ENCODE measurements at regions not wholly inside any gene's neighbourhood (a gene's known extent, or its start where the extent isn't known, plus 50 kb on each side); places are given as distances from the start of the nearest gene placed in this dataset.

DNA sequence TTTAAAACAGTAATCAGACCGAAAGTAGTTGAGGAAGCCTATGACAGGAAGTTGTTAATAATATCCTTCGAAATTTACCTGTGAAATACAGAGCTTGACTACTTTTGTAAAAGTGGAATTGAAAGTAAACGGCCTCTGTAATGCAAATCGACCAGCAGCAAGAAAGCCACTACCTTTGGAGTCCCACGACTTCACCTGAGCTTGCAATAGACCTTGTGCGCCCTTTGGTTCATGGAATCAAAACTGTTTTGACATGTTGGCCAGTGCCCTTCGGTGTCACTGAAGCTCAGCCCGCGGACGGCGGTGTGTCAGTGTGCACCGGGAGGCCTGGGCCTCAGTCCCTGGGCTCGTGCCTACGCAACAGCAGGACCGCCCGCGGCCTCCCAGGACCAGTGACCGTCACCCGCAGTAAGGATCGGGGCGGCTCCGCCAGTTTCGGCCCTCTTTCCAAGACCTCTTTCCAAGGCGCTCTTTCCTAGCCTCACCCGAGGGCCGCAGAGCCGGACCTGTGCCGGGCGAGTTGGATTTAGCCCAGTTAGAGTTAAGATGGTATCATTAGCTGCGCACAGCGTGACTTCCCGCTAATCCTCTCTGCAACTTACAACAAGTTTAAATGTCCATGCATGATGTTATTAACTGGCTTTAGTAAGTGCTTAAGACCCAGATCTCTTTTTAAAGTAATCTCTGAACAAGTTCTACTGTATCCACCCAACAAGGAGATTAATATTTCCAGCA, 223.3 kb downstream of the MEF2C start:
- Histone ChIP-seq H3K27ac (ENCODE audit: low read depth, low read length) (peak overlapping the region; percentile 97), H3K27me3 (ENCODE audit: control insufficient read depth, insufficient read depth, low read length) (peaks cover 10% of the 10 kb centered on the region), H3K4me3 (ENCODE audit: low read depth, low read length) (peak overlapping the region; percentile 45), H3K4me1 (ENCODE audit: control insufficient read depth, insufficient read depth, low read length) (peaks cover 16% of the 10 kb centered on the region), H3K9me3 (ENCODE audit: control insufficient read depth, insufficient read depth, low read length) (no peaks in the 10 kb centered on the region), H3K36me3 (ENCODE audit: control insufficient read depth, insufficient read depth, low read length) (no peaks in the 10 kb centered on the region)
- peak; percentile 32 to 87 (median 66) for DNase-seq (ENCODE audit: low read depth in 4 of 6, low spot score in 6 of 6)
- 2% methylated on average over 25 of the region's 32 CpGs for WGBS (ENCODE audit: insufficient coverage)

GRCh38 chr5:88658886-88659285, 224.1 kb downstream of the MEF2C start:
- peak overlapping the region; percentile 45 for H3K4me3 ChIP-seq (ENCODE audit: low read depth, low read length)
- peaks cover 10% of the 10 kb centered on the region for H3K27me3 ChIP-seq (ENCODE audit: control insufficient read depth, insufficient read depth, low read length)

DNA sequence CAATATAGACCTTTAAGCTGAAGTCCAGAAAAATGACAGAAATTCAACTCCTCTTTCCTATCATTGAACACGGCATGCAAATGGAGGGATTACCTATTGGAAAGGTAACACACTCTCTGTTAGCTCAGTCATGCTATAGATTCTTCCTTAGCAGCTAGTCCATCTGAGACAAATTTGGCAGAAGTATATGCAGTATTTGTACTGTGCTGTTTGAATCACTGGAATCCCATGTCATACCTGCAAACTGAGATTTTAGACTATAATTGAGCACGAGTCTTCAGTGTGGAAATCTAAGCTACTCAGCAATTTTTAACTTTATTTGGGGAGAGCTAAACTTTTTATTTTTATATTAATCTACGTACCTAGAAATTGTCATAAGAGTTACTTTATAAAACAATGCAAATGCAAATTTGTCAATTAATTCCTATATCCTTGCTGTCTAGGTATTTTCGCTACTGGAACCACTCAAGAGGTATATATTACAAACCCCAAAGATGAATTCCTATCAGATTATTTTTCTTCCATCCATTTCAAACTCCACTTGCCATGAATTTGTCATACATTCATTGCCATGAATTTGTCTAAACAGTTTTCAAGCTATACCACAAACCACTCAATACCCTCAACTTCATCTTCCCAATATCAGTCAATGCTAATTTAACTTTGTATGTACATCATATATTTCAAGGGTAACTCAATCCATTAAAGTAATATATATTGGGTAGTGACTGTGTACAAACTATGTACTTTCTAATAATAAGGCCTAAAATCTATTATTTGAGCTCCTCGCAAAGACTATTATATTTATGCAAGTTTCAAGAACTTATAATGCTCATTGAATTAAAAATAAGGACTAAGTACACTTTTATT, 224.8 kb downstream of the MEF2C start:
- H3K4me3 ChIP-seq (ENCODE audit: low read depth, low read length): no peak overlapping the region

More at GRCh38 chr5:88658886-88659285, 224.1 kb downstream of the MEF2C start:
- DNase-seq (ENCODE audit: low read depth in 4 of 6, low spot score in 6 of 6): peak in 4 of 6 donors; percentile 26 to 72 (median 32)
- Histone ChIP-seq H3K9me3 (ENCODE audit: control insufficient read depth, insufficient read depth, low read length) (no peaks in the 10 kb centered on the region), H3K36me3 (ENCODE audit: control insufficient read depth, insufficient read depth, low read length) (no peaks in the 10 kb centered on the region), H3K4me1 (ENCODE audit: control insufficient read depth, insufficient read depth, low read length) (peaks cover 16% of the 10 kb centered on the region), H3K27ac (ENCODE audit: low read depth, low read length) (peak overlapping the region; percentile 97)
- no CpG with 5 or more reads among the region's 4 CpGs for WGBS (ENCODE audit: insufficient coverage)

GRCh38 chr5:88657136-88657535, 225.8 kb downstream of the MEF2C start:
- H3K27me3 ChIP-seq (ENCODE audit: control insufficient read depth, insufficient read depth, low read length): peaks cover 8% of the 10 kb centered on the region
- peak overlapping the region; percentile 97 for H3K27ac ChIP-seq (ENCODE audit: low read depth, low read length)
- H3K4me3 ChIP-seq (ENCODE audit: low read depth, low read length): peak overlapping the region; percentile 2
- DNase-seq (ENCODE audit: low read depth in 4 of 6, low spot score in 6 of 6): peak; percentile 19 to 80 (median 32)
- no peaks in the 10 kb centered on the region for H3K36me3 ChIP-seq (ENCODE audit: control insufficient read depth, insufficient read depth, low read length)
- no CpG with 5 or more reads among the region's 1 CpG for WGBS (ENCODE audit: insufficient coverage)
- peaks cover 16% of the 10 kb centered on the region for H3K4me1 ChIP-seq (ENCODE audit: control insufficient read depth, insufficient read depth, low read length)
- H3K9me3 ChIP-seq (ENCODE audit: control insufficient read depth, insufficient read depth, low read length): no peaks in the 10 kb centered on the region

More for the DNA sequence above, 224.8 kb downstream of the MEF2C start:
- DNase-seq (ENCODE audit: low read depth in 4 of 6, low spot score in 6 of 6): peak; percentile 29 to 81 (median 55)
- 40% methylated on average over 1 of the region's 5 CpGs for WGBS (ENCODE audit: insufficient coverage)
- H3K27me3 ChIP-seq (ENCODE audit: control insufficient read depth, insufficient read depth, low read length): peaks cover 10% of the 10 kb centered on the region
- H3K9me3 ChIP-seq (ENCODE audit: control insufficient read depth, insufficient read depth, low read length): no peaks in the 10 kb centered on the region
- H3K36me3 ChIP-seq (ENCODE audit: control insufficient read depth, insufficient read depth, low read length): no peaks in the 10 kb centered on the region
- H3K4me1 ChIP-seq (ENCODE audit: control insufficient read depth, insufficient read depth, low read length): peaks cover 16% of the 10 kb centered on the region
- peak overlapping the region; percentile 97 for H3K27ac ChIP-seq (ENCODE audit: low read depth, low read length)

GRCh38 chr5:88656221-88656950, 226.6 kb downstream of the MEF2C start:
- Histone ChIP-seq H3K27me3 (ENCODE audit: control insufficient read depth, insufficient read depth, low read length) (peaks cover 6% of the 10 kb centered on the region), H3K27ac (ENCODE audit: low read depth, low read length) (peak overlapping the region; percentile 97), H3K36me3 (ENCODE audit: control insufficient read depth, insufficient read depth, low read length) (no peaks in the 10 kb centered on the region), H3K4me1 (ENCODE audit: control insufficient read depth, insufficient read depth, low read length) (peaks cover 15% of the 10 kb centered on the region), H3K4me3 (ENCODE audit: low read depth, low read length) (peak overlapping the region; percentile 11), H3K9me3 (ENCODE audit: control insufficient read depth, insufficient read depth, low read length) (no peaks in the 10 kb centered on the region)
- peak; percentile 68 to 98 (median 74) for DNase-seq (ENCODE audit: low read depth in 4 of 6, low spot score in 6 of 6)
- WGBS (ENCODE audit: insufficient coverage): 20% methylated on average over 1 of the region's 5 CpGs

- no peaks in the 10 kb centered on the region for H3K27me3 ChIP-seq (ENCODE audit: control insufficient read depth, insufficient read depth, low read length)
- H3K36me3 ChIP-seq (ENCODE audit: control insufficient read depth, insufficient read depth, low read length): no peaks in the 10 kb centered on the region
- H3K27ac ChIP-seq (ENCODE audit: low read depth, low read length): no peak overlapping the region
- H3K9me3 ChIP-seq (ENCODE audit: control insufficient read depth, insufficient read depth, low read length): no peaks in the 10 kb centered on the region
- H3K4me3 ChIP-seq (ENCODE audit: low read depth, low read length): no peak overlapping the region
- WGBS (ENCODE audit: insufficient coverage): no CpG with 5 or more reads among the region's 2 CpGs
- no peaks in the 10 kb centered on the region for H3K4me1 ChIP-seq (ENCODE audit: control insufficient read depth, insufficient read depth, low read length)
- peak in 1 of 6 donors; percentile 25 for DNase-seq (ENCODE audit: low read depth in 4 of 6, low spot score in 6 of 6)
These were observed 229.5 kb downstream of the MEF2C start for GRCh38 chr5:88653471-88653870.

DNA sequence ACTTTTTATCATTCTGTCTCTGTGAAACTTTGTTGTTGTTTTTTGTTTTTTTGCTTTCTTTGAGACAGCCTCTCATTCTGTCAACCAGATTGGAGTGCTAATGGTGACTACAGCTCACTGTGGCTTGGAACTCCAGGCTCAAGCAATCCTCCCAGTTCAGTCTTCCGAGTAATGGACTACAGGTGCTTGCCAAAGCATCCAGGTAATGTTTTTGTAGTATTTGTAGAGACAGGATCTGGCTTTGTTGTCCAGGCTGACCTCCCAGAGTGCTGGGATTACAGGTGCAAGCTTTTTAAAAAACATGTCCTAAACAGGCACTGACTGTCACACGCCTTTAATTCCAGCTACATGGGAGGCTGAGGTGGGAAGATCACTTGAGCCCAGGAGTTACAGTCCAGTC, 235.1 kb downstream of the MEF2C start:
- no peak overlapping the region for H3K4me3 ChIP-seq (ENCODE audit: low read depth, low read length)
- H3K27ac ChIP-seq (ENCODE audit: low read depth, low read length): no peak overlapping the region
- DNase-seq (ENCODE audit: low read depth in 4 of 6, low spot score in 6 of 6): no peak
- no peaks in the 10 kb centered on the region for H3K27me3 ChIP-seq (ENCODE audit: control insufficient read depth, insufficient read depth, low read length)
- no peaks in the 10 kb centered on the region for H3K9me3 ChIP-seq (ENCODE audit: control insufficient read depth, insufficient read depth, low read length)
- WGBS (ENCODE audit: insufficient coverage): 78% methylated on average over 1 of the region's 2 CpGs
- no peaks in the 10 kb centered on the region for H3K36me3 ChIP-seq (ENCODE audit: control insufficient read depth, insufficient read depth, low read length)
- H3K4me1 ChIP-seq (ENCODE audit: control insufficient read depth, insufficient read depth, low read length): no peaks in the 10 kb centered on the region

GRCh38 chr5:88646866-88647265, 236.1 kb downstream of the MEF2C start:
- Histone ChIP-seq H3K9me3 (ENCODE audit: control insufficient read depth, insufficient read depth, low read length) (no peaks in the 10 kb centered on the region), H3K27ac (ENCODE audit: low read depth, low read length) (no peak overlapping the region), H3K36me3 (ENCODE audit: control insufficient read depth, insufficient read depth, low read length) (no peaks in the 10 kb centered on the region), H3K27me3 (ENCODE audit: control insufficient read depth, insufficient read depth, low read length) (no peaks in the 10 kb centered on the region), H3K4me3 (ENCODE audit: low read depth, low read length) (no peak overlapping the region), H3K4me1 (ENCODE audit: control insufficient read depth, insufficient read depth, low read length) (no peaks in the 10 kb centered on the region)
- DNase-seq (ENCODE audit: low read depth in 4 of 6, low spot score in 6 of 6): no peak
- no CpG with 5 or more reads among the region's 1 CpG for WGBS (ENCODE audit: insufficient coverage)

DNA sequence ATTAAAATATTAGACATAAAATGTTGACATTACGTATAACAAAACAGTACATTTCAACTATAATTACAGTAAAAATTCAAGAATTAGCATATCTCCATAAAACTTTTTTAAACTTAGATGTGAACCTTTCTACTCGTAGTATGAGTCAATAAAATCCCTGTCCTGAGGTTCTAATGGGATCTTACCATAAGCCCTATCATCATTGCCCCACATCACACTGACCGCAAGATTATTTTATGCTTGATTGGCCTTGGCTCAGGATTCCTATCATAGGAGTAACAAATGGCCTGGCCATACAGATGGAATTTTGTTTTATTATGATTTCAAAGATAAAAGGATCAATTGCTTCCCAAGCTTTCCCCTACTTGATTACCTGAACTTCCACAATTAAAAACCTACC, 238.3 kb downstream of the MEF2C start:
- no peaks in the 10 kb centered on the region for H3K36me3 ChIP-seq (ENCODE audit: control insufficient read depth, insufficient read depth, low read length)
- 83% methylated on average over 1 of the region's 3 CpGs for WGBS (ENCODE audit: insufficient coverage)
- H3K4me1 ChIP-seq (ENCODE audit: control insufficient read depth, insufficient read depth, low read length): no peaks in the 10 kb centered on the region
- no peak overlapping the region for H3K4me3 ChIP-seq (ENCODE audit: low read depth, low read length)
- no peaks in the 10 kb centered on the region for H3K27me3 ChIP-seq (ENCODE audit: control insufficient read depth, insufficient read depth, low read length)
- H3K27ac ChIP-seq (ENCODE audit: low read depth, low read length): no peak overlapping the region
- no peaks in the 10 kb centered on the region for H3K9me3 ChIP-seq (ENCODE audit: control insufficient read depth, insufficient read depth, low read length)
- DNase-seq (ENCODE audit: low read depth in 4 of 6, low spot score in 6 of 6): no peak

Data from spinal cord (tissue), 9 donors.